ENCODE measurements at regions not wholly inside any gene's neighbourhood (a gene's known extent, or its start where the extent isn't known, plus 50 kb on each side); places are given as distances from the start of the nearest gene placed in this dataset.
"Not testable (repeated sequence)": the region's sequence is repeated elsewhere in the genome, so short reads cannot be mapped to it uniquely, and the experiment has no call there.

GRCh38 chr9:109990541-109990940, 210.5 kb downstream of the PALM2AKAP2 start:
- DNase-seq (ENCODE audit: low read depth) = peak; percentile 54
- H3K4me3 ChIP-seq (ENCODE audit: control insufficient read depth, low read depth, low read length) = no peak overlapping the region
- no peak for TF ChIP-seq CTCF (conservative IDR thresholded peaks at IDR 0.05; ENCODE audit: control insufficient read depth, insufficient read depth, low read depth, low read length)

GRCh38 chr9:109992293-109992692, 212.3 kb downstream of the PALM2AKAP2 start:
- TF ChIP-seq CTCF (conservative IDR thresholded peaks at IDR 0.05; ENCODE audit: control insufficient read depth, insufficient read depth, low read depth, low read length) = no peak
- DNase-seq (ENCODE audit: low read depth) = peak; percentile 45
- H3K4me3 ChIP-seq (ENCODE audit: control insufficient read depth, low read depth, low read length) = no peak overlapping the region

- TF ChIP-seq CTCF (conservative IDR thresholded peaks at IDR 0.05; ENCODE audit: control insufficient read depth, insufficient read depth, low read depth, low read length) = no peak
- DNase-seq (ENCODE audit: low read depth) = no peak
These were observed 213.4 kb downstream of the PALM2AKAP2 start for GRCh38 chr9:109993250-109993978.

GRCh38 chr9:109994141-109994540, 213.8 kb downstream of the C9orf152 start:
- TF ChIP-seq CTCF (conservative IDR thresholded peaks at IDR 0.05; ENCODE audit: control insufficient read depth, insufficient read depth, low read depth, low read length) = no peak

More at GRCh38 chr9:109993250-109993978, 213.4 kb downstream of the PALM2AKAP2 start:
- H3K4me3 ChIP-seq (ENCODE audit: control insufficient read depth, low read depth, low read length) = no peak overlapping the region

GRCh38 chr9:109996936-109997580, 210.9 kb downstream of the C9orf152 start:
- DNase-seq (ENCODE audit: low read depth) = no peak
- no peak overlapping the region for H3K4me3 ChIP-seq (ENCODE audit: control insufficient read depth, low read depth, low read length)
- no peak for TF ChIP-seq CTCF (conservative IDR thresholded peaks at IDR 0.05; ENCODE audit: control insufficient read depth, insufficient read depth, low read depth, low read length)

More at GRCh38 chr9:109994141-109994540, 213.8 kb downstream of the C9orf152 start:
- DNase-seq (ENCODE audit: low read depth) = no peak
- no peak overlapping the region for H3K4me3 ChIP-seq (ENCODE audit: control insufficient read depth, low read depth, low read length)

- H3K4me3 ChIP-seq (ENCODE audit: control insufficient read depth, low read depth, low read length) = no peak overlapping the region
- TF ChIP-seq CTCF (conservative IDR thresholded peaks at IDR 0.05; ENCODE audit: control insufficient read depth, insufficient read depth, low read depth, low read length) = no peak
- no peak for DNase-seq (ENCODE audit: low read depth)
These were observed 210.3 kb downstream of the C9orf152 start for GRCh38 chr9:109997682-109998081.

GRCh38 chr9:110005521-110005920, 202.4 kb downstream of the C9orf152 start:
- not testable (repeated sequence) for H3K4me3 ChIP-seq (ENCODE audit: control insufficient read depth, low read depth, low read length); DNase-seq (ENCODE audit: low read depth)
